Caco-2 (cell line): ENCODE measurements at regions not wholly inside any gene's neighbourhood (a gene's known extent, or its start where the extent isn't known, plus 50 kb on each side); places are given as distances from the start of the nearest gene placed in this dataset.

Source experiments
- BruUV-seq: library from RNA; stranded (reverse); fragments of 400-500 nt; replicated peaks from 2 replicates; lab custom pipeline; 2021; lab: Mats Ljungman, UMichigan
- CTCF ChIA-PET: fragments of 300-600 bp; sonication (Branson Sonifier 250); formaldehyde crosslinking; loops from one replicate; lab custom pipeline; 2022; ENCODE audit warnings: antibody characterized with exemption; lab: Charles Lee
- POLR2A ChIA-PET: fragments of 300-600 bp; sonication (Branson Sonifier 250); formaldehyde crosslinking; loops from one replicate; lab custom pipeline; 2022; ENCODE audit warnings: antibody characterized with exemption; lab: Charles Lee
- DNase-seq, 2 experiments: peaks; one replicate each; pipeline versions ENCODE4 v3.0.0 to v3.0.0-alpha.2; 2020 to 2022
- H3K27me3 ChIP-seq: replicated peaks from 2 replicates; pipeline ENCODE4 v1.6.0; 2011; ENCODE audit warnings: low read length; ENCODE audit not compliant: control insufficient read depth, insufficient read depth
- H3K36me3 ChIP-seq: 2 replicates; pipeline ENCODE4 v1.5.1; 2011; ENCODE audit warnings: low read length; ENCODE audit not compliant: control insufficient read depth, insufficient read depth
- H3K4me1 ChIP-seq: fragments of 250-450 bp; sonication (Bioruptor Pico); 2 replicates; pipeline ENCODE4 v1.5.1; 2020; ENCODE audit warnings: mild to moderate bottlenecking
- H3K4me3 ChIP-seq: 2 replicates; pipeline ENCODE4 v1.5.1; 2011; ENCODE audit warnings: low read depth, mild to moderate bottlenecking, control low read depth, low read length
- H3K9me3 ChIP-seq: fragments of 250-450 bp; sonication (Bioruptor Pico); 2 replicates; pipeline ENCODE4 v1.5.1; 2020; ENCODE audit warnings: mild to moderate bottlenecking, moderate library complexity
- H3K27ac Mint-ChIP-seq: one replicate; pipeline ENCODE4 v1.8.0; 2022; ENCODE audit warnings: mixed read lengths; ENCODE audit not compliant: unreplicated experiment
- H3K27me3 Mint-ChIP-seq: one replicate; pipeline ENCODE4 v1.8.0; 2022; ENCODE audit warnings: mixed read lengths; ENCODE audit not compliant: insufficient read depth, unreplicated experiment
- H3K36me3 Mint-ChIP-seq: one replicate; pipeline ENCODE4 v1.8.0; 2022; ENCODE audit warnings: mild to moderate bottlenecking, mixed read lengths; ENCODE audit not compliant: insufficient read depth, unreplicated experiment
- H3K4me1 Mint-ChIP-seq: one replicate; pipeline ENCODE4 v1.8.0; 2022; ENCODE audit warnings: low read depth, mixed read lengths; ENCODE audit not compliant: unreplicated experiment
- H3K4me3 Mint-ChIP-seq: one replicate; pipeline ENCODE4 v1.8.0; 2022; ENCODE audit warnings: mild to moderate bottlenecking, moderate library complexity, mixed read lengths; ENCODE audit not compliant: unreplicated experiment
- H3K9me3 Mint-ChIP-seq: one replicate; pipeline ENCODE4 v1.8.0; 2022; ENCODE audit warnings: mixed read lengths; ENCODE audit not compliant: unreplicated experiment
- CTCF ChIP-seq, 2 experiments: fragments of 200-600 bp in 1 of 2; IDR thresholded peaks; 1 replicate in 1 of 2; 2 replicates in 1 of 2; pipeline versions ENCODE4 v1.5.1 to v1.8.0; 2011 to 2022; ENCODE audit warnings: antibody characterized with exemption in 1 of 2, control low read depth in 1 of 2, inconsistent platforms in 1 of 2, low read depth in 1 of 2, low read length in 1 of 2, mild to moderate bottlenecking in 1 of 2, moderate library complexity in 1 of 2; ENCODE audit not compliant: insufficient read depth in 1 of 2, severe bottlenecking in 1 of 2, unreplicated experiment in 1 of 2
- intact Hi-C: fragments of 100-400 bp; cut with micrococcal nuclease; formaldehyde crosslinking; loops from one replicate; pipeline ENCODE4 v1.10.0; 2022; ENCODE audit not compliant: unreplicated experiment

- Histone ChIP-seq H3K9me3 (no peaks in the 10 kb centered on the region), H3K4me1 (peaks cover 65% of the 10 kb centered on the region), H3K36me3 (no peaks in the 10 kb centered on the region), H3K27me3 (no peaks in the 10 kb centered on the region), H3K4me3 (no peak overlapping the region)
- BruUV-seq, result no TSS peak
- Mint-ChIP-seq H3K9me3 (no peaks in the 10 kb centered on the region), H3K36me3 (peaks cover 10% of the 10 kb centered on the region), H3K27me3 (no peaks in the 10 kb centered on the region), H3K4me1 (peaks cover 53% of the 10 kb centered on the region), H3K4me3 (no peak overlapping the region), H3K27ac (peak overlapping the region; percentile 31)
- ChIA-PET POLR2A (interaction anchor here (0.6 kb wide), 1 partner anchor 78 kb away, joined by 5 read pairs; no protein-coding TSS in a partner anchor), CTCF (interaction anchor here (0.6 kb wide), 1 partner anchor 118 kb away, joined by 3 read pairs; the partner anchor contains the start of gene NEMF)
- intact Hi-C loops, result no loop called here
- TF ChIP-seq CTCF (IDR thresholded peaks at IDR 0.05; ENCODE audit: insufficient read depth in 1 of 2, low read depth in 1 of 2, low read length in 1 of 2, severe bottlenecking in 1 of 2, unreplicated experiment in 1 of 2), result no peak
- DNase-seq, result no peak
Observed at GRCh38 chr14:49970474-49971147, 77.7 kb downstream of the ARF6 start.

DNA sequence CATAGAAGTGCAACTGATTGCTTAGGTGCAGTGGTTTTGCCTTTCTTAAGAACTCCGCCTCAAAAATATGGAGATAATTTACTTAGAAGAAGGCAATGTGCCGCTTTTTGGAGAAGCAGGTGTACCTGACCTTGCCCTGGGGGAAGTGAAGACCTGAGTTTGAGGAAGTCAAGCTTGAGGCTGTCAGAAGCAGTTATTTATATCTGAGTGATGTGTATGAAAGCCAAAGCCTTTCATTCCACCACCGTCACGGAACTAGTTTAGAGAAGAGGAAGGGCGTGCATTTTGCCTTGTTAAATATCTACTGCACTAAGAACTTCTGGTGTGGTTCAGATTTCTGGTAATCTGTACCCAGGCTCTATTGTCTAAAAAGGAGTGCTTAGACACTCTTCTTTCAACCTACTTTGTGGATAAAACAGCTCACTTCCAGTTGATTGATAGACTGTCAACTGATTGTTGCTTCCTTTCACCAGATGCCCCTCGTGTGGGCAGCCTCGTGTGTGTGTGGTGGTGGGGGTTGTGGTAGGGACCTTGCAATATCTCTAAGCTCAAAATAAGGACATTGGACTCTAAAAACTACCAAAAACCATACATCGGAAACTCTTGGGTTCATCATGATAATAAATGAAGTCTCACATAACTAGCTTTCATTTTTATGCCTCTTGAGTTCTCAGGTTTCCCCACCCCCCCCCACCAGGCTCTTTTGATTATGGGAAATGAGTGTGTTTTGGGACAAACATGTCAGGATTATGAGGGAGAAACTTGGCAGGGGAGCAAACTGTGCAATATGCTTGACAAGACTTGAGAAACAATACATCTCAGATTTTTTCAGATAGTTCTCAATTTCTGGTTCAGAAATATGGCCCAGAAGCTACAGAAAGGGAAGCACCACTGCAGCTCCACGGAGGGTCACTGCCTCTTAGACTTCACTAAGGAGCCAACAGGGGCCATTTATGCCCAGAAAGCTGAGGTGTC, 78.6 kb downstream of the ARF6 start:
- CTCF ChIA-PET, result interaction anchor here (0.6 to 0.7 kb wide), 2 partner anchors 32 to 119 kb away, joined by 3 to 4 read pairs; partner anchors contain the start of gene NEMF
- peaks cover 67% of the 10 kb centered on the region for H3K4me1 ChIP-seq
- peak overlapping the region; percentile 74 for H3K27ac Mint-ChIP-seq
- BruUV-seq, result no TSS peak
- peaks cover 53% of the 10 kb centered on the region for H3K4me1 Mint-ChIP-seq
- DNase-seq, result no peak
- no peak for TF ChIP-seq CTCF (IDR thresholded peaks at IDR 0.05; ENCODE audit: insufficient read depth in 1 of 2, low read depth in 1 of 2, low read length in 1 of 2, severe bottlenecking in 1 of 2, unreplicated experiment in 1 of 2)
- POLR2A ChIA-PET, result interaction anchor here (0.6 to 1.4 kb wide), 3 partner anchors 19 to 109 kb away, joined by 5 to 9 read pairs (median 5); no protein-coding TSS in a partner anchor
- H3K27me3 Mint-ChIP-seq, result no peaks in the 10 kb centered on the region
- no peaks in the 10 kb centered on the region for H3K9me3 Mint-ChIP-seq
- intact Hi-C loops, result no loop called here
- no peaks in the 10 kb centered on the region for H3K27me3 ChIP-seq
- no peak overlapping the region for H3K4me3 ChIP-seq
- no peaks in the 10 kb centered on the region for H3K36me3 ChIP-seq
- H3K4me3 Mint-ChIP-seq, result no peak overlapping the region
- H3K9me3 ChIP-seq, result no peaks in the 10 kb centered on the region
- H3K36me3 Mint-ChIP-seq, result peaks cover 4% of the 10 kb centered on the region

- no peak for DNase-seq
- Histone ChIP-seq H3K9me3 (no peaks in the 10 kb centered on the region), H3K4me1 (peaks cover 60% of the 10 kb centered on the region), H3K36me3 (no peaks in the 10 kb centered on the region), H3K4me3 (no peak overlapping the region), H3K27me3 (no peaks in the 10 kb centered on the region)
- no peak for TF ChIP-seq CTCF (IDR thresholded peaks at IDR 0.05; ENCODE audit: insufficient read depth in 1 of 2, low read depth in 1 of 2, low read length in 1 of 2, severe bottlenecking in 1 of 2, unreplicated experiment in 1 of 2)
- intact Hi-C loops, result no loop called here
- peak overlapping the region; percentile 74 for H3K27ac Mint-ChIP-seq
- H3K4me1 Mint-ChIP-seq, result peaks cover 49% of the 10 kb centered on the region
- ChIA-PET POLR2A (interaction anchor here (0.6 to 1.4 kb wide), 2 partner anchors 19 to 110 kb away, joined by 5 to 9 read pairs; no protein-coding TSS in a partner anchor), CTCF (interaction anchor here (0.7 to 0.9 kb wide), 2 partner anchors 31 to 110 kb away, joined by 4 read pairs; no protein-coding TSS in a partner anchor)
- BruUV-seq, result no TSS peak
- H3K4me3 Mint-ChIP-seq, result peak overlapping the region; percentile 16
- no peaks in the 10 kb centered on the region for H3K27me3 Mint-ChIP-seq
- no peaks in the 10 kb centered on the region for H3K9me3 Mint-ChIP-seq
- no peaks in the 10 kb centered on the region for H3K36me3 Mint-ChIP-seq
Observed at GRCh38 chr14:49972131-49972671, 79.3 kb downstream of the ARF6 start.
